ENCODE measurements at regions not wholly inside any gene's neighbourhood (a gene's known extent, or its start where the extent isn't known, plus 50 kb on each side); places are given as distances from the start of the nearest gene placed in this dataset.

DNA sequence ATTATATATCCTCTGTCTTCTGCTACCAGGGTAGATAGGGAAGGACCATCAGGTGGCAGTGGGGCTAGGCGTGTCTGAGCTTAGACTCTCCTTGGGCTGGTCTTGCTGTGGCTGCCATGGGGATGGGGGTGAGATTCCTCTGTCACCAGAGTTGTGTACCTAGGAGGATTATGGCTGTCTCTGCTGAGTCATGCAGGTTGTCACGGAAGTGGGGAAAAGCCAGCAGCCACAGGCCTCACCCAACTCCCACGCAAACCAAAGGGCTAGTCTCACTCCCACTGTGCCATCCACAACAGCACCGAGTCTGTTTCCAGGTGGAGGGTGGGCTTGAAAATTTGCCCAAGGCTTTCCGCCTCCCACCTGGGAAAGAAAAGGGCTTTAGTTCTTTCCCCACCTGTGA is 476.1 kb downstream of the CYLC2 start:
- TF ChIP-seq, protein P1, sequence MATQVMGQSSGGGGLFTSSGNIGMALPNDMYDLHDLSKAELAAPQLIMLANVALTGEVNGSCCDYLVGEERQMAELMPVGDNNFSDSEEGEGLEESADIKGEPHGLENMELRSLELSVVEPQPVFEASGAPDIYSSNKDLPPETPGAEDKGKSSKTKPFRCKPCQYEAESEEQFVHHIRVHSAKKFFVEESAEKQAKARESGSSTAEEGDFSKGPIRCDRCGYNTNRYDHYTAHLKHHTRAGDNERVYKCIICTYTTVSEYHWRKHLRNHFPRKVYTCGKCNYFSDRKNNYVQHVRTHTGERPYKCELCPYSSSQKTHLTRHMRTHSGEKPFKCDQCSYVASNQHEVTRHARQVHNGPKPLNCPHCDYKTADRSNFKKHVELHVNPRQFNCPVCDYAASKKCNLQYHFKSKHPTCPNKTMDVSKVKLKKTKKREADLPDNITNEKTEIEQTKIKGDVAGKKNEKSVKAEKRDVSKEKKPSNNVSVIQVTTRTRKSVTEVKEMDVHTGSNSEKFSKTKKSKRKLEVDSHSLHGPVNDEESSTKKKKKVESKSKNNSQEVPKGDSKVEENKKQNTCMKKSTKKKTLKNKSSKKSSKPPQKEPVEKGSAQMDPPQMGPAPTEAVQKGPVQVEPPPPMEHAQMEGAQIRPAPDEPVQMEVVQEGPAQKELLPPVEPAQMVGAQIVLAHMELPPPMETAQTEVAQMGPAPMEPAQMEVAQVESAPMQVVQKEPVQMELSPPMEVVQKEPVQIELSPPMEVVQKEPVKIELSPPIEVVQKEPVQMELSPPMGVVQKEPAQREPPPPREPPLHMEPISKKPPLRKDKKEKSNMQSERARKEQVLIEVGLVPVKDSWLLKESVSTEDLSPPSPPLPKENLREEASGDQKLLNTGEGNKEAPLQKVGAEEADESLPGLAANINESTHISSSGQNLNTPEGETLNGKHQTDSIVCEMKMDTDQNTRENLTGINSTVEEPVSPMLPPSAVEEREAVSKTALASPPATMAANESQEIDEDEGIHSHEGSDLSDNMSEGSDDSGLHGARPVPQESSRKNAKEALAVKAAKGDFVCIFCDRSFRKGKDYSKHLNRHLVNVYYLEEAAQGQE (IDR thresholded peaks at IDR 0.05; ENCODE audit: unreplicated experiment), result no peak
- TF ChIP-seq CREB1 (CRISPR knock-in tag; IDR thresholded peaks at IDR 0.05; ENCODE audit: low read depth) (no peak), EZH2phosphoT487 (IDR thresholded peaks at IDR 0.05; ENCODE audit: unreplicated experiment) (no peak), POLR2AphosphoS5 (IDR thresholded peaks at IDR 0.05; ENCODE audit: low read depth) (no peak), EZH2 (IDR thresholded peaks at IDR 0.05; ENCODE audit: low read depth, unreplicated experiment) (no peak), NANOG (IDR thresholded peaks at IDR 0.05; ENCODE audit: borderline replicate concordance) (no peak), JUNB (IDR thresholded peaks at IDR 0.05; ENCODE audit: unreplicated experiment) (no peak)
- TF ChIP-seq, protein P2, sequence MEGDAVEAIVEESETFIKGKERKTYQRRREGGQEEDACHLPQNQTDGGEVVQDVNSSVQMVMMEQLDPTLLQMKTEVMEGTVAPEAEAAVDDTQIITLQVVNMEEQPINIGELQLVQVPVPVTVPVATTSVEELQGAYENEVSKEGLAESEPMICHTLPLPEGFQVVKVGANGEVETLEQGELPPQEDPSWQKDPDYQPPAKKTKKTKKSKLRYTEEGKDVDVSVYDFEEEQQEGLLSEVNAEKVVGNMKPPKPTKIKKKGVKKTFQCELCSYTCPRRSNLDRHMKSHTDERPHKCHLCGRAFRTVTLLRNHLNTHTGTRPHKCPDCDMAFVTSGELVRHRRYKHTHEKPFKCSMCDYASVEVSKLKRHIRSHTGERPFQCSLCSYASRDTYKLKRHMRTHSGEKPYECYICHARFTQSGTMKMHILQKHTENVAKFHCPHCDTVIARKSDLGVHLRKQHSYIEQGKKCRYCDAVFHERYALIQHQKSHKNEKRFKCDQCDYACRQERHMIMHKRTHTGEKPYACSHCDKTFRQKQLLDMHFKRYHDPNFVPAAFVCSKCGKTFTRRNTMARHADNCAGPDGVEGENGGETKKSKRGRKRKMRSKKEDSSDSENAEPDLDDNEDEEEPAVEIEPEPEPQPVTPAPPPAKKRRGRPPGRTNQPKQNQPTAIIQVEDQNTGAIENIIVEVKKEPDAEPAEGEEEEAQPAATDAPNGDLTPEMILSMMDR (conservative IDR thresholded peaks at IDR 0.05; ENCODE audit: low read depth in 2 of 2), result no peak
- TF ChIP-seq, protein P3, sequence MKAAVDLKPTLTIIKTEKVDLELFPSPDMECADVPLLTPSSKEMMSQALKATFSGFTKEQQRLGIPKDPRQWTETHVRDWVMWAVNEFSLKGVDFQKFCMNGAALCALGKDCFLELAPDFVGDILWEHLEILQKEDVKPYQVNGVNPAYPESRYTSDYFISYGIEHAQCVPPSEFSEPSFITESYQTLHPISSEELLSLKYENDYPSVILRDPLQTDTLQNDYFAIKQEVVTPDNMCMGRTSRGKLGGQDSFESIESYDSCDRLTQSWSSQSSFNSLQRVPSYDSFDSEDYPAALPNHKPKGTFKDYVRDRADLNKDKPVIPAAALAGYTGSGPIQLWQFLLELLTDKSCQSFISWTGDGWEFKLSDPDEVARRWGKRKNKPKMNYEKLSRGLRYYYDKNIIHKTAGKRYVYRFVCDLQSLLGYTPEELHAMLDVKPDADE (IDR thresholded peaks at IDR 0.05), result no peak
